ENCODE measurements at regions not wholly inside any gene's neighbourhood (a gene's known extent, or its start where the extent isn't known, plus 50 kb on each side); places are given as distances from the start of the nearest gene placed in this dataset.

DNA sequence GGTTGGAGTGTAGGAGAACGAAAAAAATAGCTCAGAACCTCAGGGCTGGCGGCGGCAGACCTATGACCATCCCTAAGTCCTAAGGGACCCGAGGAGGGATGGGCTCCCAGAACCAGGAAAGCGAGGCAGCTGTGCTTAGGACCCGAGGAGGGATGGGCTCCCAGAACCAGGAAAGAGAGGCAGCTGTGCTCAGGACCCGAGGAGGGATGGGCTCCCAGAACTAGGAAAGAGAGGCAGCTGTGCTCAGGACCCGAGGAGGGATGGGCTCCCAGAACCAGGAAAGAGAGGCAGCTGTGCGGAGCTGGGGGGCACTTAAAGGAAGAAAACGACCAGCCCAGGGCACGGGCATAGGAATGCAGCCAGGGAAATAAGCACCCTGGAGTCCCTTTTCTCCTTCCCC is 125.0 kb upstream of the DLG1 start:
- TF ChIP-seq POLR2A (IDR thresholded peaks at IDR 0.05; ENCODE audit: low read length) (no peak), GATA1 (IDR thresholded peaks at IDR 0.05; ENCODE audit: low read depth, low read length) (no peak)

All from erythroblast (primary cell).